Natural killer cell (primary cell): ENCODE measurements at regions not wholly inside any gene's neighbourhood (a gene's known extent, or its start where the extent isn't known, plus 50 kb on each side); places are given as distances from the start of the nearest gene placed in this dataset.

Source experiments
- ATAC-seq, 3 donors: fragments of 150-1000 bp in 2 of 3; fragments of 200-7000 bp in 1 of 3; cut with Tn5 transposase; 1 replicate in 1 of 3; 2 replicates in 2 of 3; pipeline ENCODE4 v1.10.0; 2021; ENCODE audit warnings: mild to moderate bottlenecking in 2 of 3, moderate library complexity in 2 of 3
- DNase-seq, 2 donors: peaks; one replicate each; pipeline versions ENCODE4 v3.0.0 to v3.0.0-alpha.2; 2013 to 2021; ENCODE audit warnings: mixed read lengths in 1 of 2
- H3K27ac ChIP-seq: one replicate; pipeline ENCODE4 v1.5.1; 2013; ENCODE audit warnings: mild to moderate bottlenecking, low read length
- H3K27me3 ChIP-seq: one replicate; pipeline ENCODE4 v1.6.1; 2013; ENCODE audit warnings: low read length; ENCODE audit not compliant: control insufficient read depth, insufficient read depth
- H3K36me3 ChIP-seq: one replicate; pipeline ENCODE4 v1.6.1; 2013; ENCODE audit warnings: low read length; ENCODE audit not compliant: control insufficient read depth, insufficient read depth
- H3K4me1 ChIP-seq: one replicate; pipeline ENCODE4 v1.6.1; 2013; ENCODE audit warnings: low read length; ENCODE audit not compliant: control insufficient read depth, insufficient read depth
- H3K4me3 ChIP-seq: one replicate; pipeline ENCODE4 v1.5.1; 2013; ENCODE audit warnings: low read length
- H3K9me3 ChIP-seq: one replicate; pipeline ENCODE4 v1.6.1; 2013; ENCODE audit warnings: low read length; ENCODE audit not compliant: control insufficient read depth, insufficient read depth
- H3K27ac Mint-ChIP-seq, 2 donors: one replicate each; pipeline ENCODE4 v1.8.0; 2022; ENCODE audit warnings: mild to moderate bottlenecking in 2 of 2, mixed read lengths in 2 of 2, moderate library complexity in 1 of 2
- H3K27me3 Mint-ChIP-seq, 2 donors: one replicate each; pipeline ENCODE4 v1.8.0; 2022; ENCODE audit warnings: low read depth in 2 of 2, mixed read lengths in 2 of 2
- H3K36me3 Mint-ChIP-seq: one replicate; pipeline ENCODE4 v1.8.0; 2022; ENCODE audit warnings: mixed read lengths
- H3K4me1 Mint-ChIP-seq, 2 donors: one replicate each; pipeline ENCODE4 v1.8.0; 2022; ENCODE audit warnings: mixed read lengths in 2 of 2
- H3K4me3 Mint-ChIP-seq: one replicate; pipeline ENCODE4 v1.8.0; 2022; ENCODE audit warnings: mild to moderate bottlenecking, moderate library complexity, mixed read lengths
- H3K9me3 Mint-ChIP-seq, 2 donors: one replicate each; pipeline ENCODE4 v1.8.0; 2022; ENCODE audit warnings: mixed read lengths in 2 of 2
- CTCF ChIP-seq: fragments of 200-600 bp; IDR thresholded peaks from one replicate; pipeline ENCODE4 v1.8.0; 2022; ENCODE audit warnings: antibody characterized with exemption
- WGBS: methylation state at CpG from one replicate; pipeline ENCODE4 v1.1.7; 2013; ENCODE audit warnings: missing lambda C conversion rate; ENCODE audit not compliant: insufficient coverage; 5-methylcytosine and 5-hydroxymethylcytosine counted together
- intact Hi-C: fragments of 100-400 bp; cut with micrococcal nuclease; formaldehyde crosslinking; loops from one replicate; pipeline ENCODE4 v1.14.2; 2022

GRCh38 chr5:2876183-2876582 lies 124.7 kb upstream of the IRX2 start:
- DNase-seq (no peak), ATAC-seq (no peak)
- Histone ChIP-seq H3K4me1 (no peaks in the 10 kb centered on the region), H3K27me3 (no peaks in the 10 kb centered on the region), H3K36me3 (no peaks in the 10 kb centered on the region), H3K9me3 (peaks cover 6% of the 10 kb centered on the region), H3K27ac (no peak overlapping the region), H3K4me3 (no peak overlapping the region)
- Mint-ChIP-seq H3K27me3 (no peaks in the 10 kb centered on the region), H3K27ac (no peak overlapping the region), H3K9me3 (peaks cover 8 to 12% of the 10 kb centered on the region in 2 donors), H3K4me3 (no peak overlapping the region), H3K36me3 (peaks cover 5% of the 10 kb centered on the region), H3K4me1 (no peaks in the 10 kb centered on the region)
- intact Hi-C loops = no loop called here
- 77% methylated on average over 5 of the region's 6 CpGs for WGBS
- TF ChIP-seq CTCF = no peak

- Histone ChIP-seq H3K36me3 (no peaks in the 10 kb centered on the region), H3K9me3 (peaks cover 6% of the 10 kb centered on the region), H3K27ac (no peak overlapping the region), H3K4me3 (no peak overlapping the region), H3K27me3 (no peaks in the 10 kb centered on the region), H3K4me1 (no peaks in the 10 kb centered on the region)
- H3K9me3 Mint-ChIP-seq = peaks cover 5 to 7% of the 10 kb centered on the region in 2 donors
- H3K4me1 Mint-ChIP-seq = no peaks in the 10 kb centered on the region
- H3K36me3 Mint-ChIP-seq = no peaks in the 10 kb centered on the region
- intact Hi-C loops = no loop called here
- no peak for ATAC-seq
- DNase-seq = no peak
- no peak for TF ChIP-seq CTCF
- no peak overlapping the region for H3K4me3 Mint-ChIP-seq
- 85% methylated on average over 6 of the region's 6 CpGs for WGBS
- no peaks in the 10 kb centered on the region for H3K27me3 Mint-ChIP-seq
- H3K27ac Mint-ChIP-seq = no peak overlapping the region
Measured at GRCh38 chr5:2874099-2874498, 122.6 kb upstream of the IRX2 start.

- no peak for TF ChIP-seq CTCF
- Mint-ChIP-seq H3K9me3 (peaks cover 5 to 7% of the 10 kb centered on the region in 2 donors), H3K4me3 (no peak overlapping the region), H3K27me3 (no peaks in the 10 kb centered on the region), H3K4me1 (no peaks in the 10 kb centered on the region), H3K36me3 (no peaks in the 10 kb centered on the region), H3K27ac (no peak overlapping the region)
- peaks cover 2% of the 10 kb centered on the region for H3K9me3 ChIP-seq
- intact Hi-C loops = no loop called here
- no peaks in the 10 kb centered on the region for H3K4me1 ChIP-seq
- no peaks in the 10 kb centered on the region for H3K27me3 ChIP-seq
- 94% methylated on average over 8 of the region's 8 CpGs for WGBS
- H3K27ac ChIP-seq = no peak overlapping the region
- H3K4me3 ChIP-seq = no peak overlapping the region
- ATAC-seq (no peak), DNase-seq (no peak)
- no peaks in the 10 kb centered on the region for H3K36me3 ChIP-seq
Measured at GRCh38 chr5:2872676-2873075, 121.2 kb upstream of the IRX2 start.

GRCh38 chr5:2871282-2871681 lies 119.8 kb upstream of the IRX2 start:
- H3K36me3 Mint-ChIP-seq = no peaks in the 10 kb centered on the region
- H3K4me1 ChIP-seq = no peaks in the 10 kb centered on the region
- no peak overlapping the region for H3K4me3 Mint-ChIP-seq
- no peak overlapping the region for H3K4me3 ChIP-seq
- H3K9me3 ChIP-seq = peaks cover 3% of the 10 kb centered on the region
- H3K27ac ChIP-seq = no peak overlapping the region
- no peak overlapping the region for H3K27ac Mint-ChIP-seq
- peaks cover 5 to 7% of the 10 kb centered on the region in 2 donors for H3K9me3 Mint-ChIP-seq
- intact Hi-C loops = no loop called here
- H3K36me3 ChIP-seq = no peaks in the 10 kb centered on the region
- no peak for DNase-seq
- H3K4me1 Mint-ChIP-seq = no peaks in the 10 kb centered on the region
- ATAC-seq = no peak
- H3K27me3 ChIP-seq = no peaks in the 10 kb centered on the region
- no peak for TF ChIP-seq CTCF
- no peaks in the 10 kb centered on the region for H3K27me3 Mint-ChIP-seq
- 81% methylated on average over 2 of the region's 2 CpGs for WGBS
